COLO829 (cell line): ENCODE measurements at regions not wholly inside any gene's neighbourhood (a gene's known extent, or its start where the extent isn't known, plus 50 kb on each side); places are given as distances from the start of the nearest gene placed in this dataset.
A peak's percentile ranks its signal among the peaks of the same experiment; 100 is the strongest.
"Not testable (repeated sequence)": the region's sequence is repeated elsewhere in the genome, so short reads cannot be mapped to it uniquely, and the experiment has no call there.

Experiments used
- DNase-seq: peaks from one replicate; pipeline ENCODE4 v3.0.0; 2012; ENCODE audit warnings: low spot score

- DNase-seq: no peak
Measured at GRCh38 chr4:151459375-151459774, 50.4 kb downstream of the FHIP1A start.

DNA sequence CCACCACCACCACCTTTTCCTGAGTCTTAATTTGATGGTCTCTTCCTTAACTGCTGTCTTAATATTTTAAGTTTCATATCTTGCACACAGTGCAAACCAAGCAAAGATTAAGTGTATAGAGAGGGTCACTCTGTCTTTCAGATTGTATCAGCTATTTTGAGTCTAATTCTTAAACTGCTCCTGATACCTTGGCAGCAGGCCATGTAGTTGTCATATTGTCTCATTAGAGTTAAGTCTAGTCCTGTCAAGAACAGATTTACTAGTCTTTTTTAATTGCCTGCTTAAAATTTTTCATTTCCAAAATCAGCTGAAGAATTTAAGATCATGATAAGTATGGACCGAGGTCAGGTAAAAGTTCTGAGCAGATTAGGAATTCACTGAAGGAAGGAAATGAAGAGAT lies 51.5 kb downstream of the FHIP1A start:
- no peak for DNase-seq

DNA sequence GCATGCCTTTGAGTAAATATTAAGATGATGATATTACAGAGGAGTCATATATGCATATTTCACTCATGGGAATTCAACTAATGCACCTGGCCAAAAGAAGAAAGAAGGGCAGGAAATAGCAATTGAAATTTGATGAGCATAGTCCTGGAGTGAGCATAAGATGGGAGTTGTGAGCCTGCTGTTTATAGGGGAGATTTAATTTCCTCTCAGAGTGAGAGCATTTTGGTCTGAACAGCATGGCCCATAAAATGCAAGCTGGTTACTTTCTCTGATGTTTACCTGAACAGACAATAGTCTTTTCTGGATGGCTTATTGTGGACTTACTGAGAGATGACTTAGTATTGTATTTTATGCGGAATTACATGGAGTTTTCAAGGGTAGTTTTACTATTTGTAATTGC lies 53.6 kb downstream of the FHIP1A start:
- no peak for DNase-seq

DNA sequence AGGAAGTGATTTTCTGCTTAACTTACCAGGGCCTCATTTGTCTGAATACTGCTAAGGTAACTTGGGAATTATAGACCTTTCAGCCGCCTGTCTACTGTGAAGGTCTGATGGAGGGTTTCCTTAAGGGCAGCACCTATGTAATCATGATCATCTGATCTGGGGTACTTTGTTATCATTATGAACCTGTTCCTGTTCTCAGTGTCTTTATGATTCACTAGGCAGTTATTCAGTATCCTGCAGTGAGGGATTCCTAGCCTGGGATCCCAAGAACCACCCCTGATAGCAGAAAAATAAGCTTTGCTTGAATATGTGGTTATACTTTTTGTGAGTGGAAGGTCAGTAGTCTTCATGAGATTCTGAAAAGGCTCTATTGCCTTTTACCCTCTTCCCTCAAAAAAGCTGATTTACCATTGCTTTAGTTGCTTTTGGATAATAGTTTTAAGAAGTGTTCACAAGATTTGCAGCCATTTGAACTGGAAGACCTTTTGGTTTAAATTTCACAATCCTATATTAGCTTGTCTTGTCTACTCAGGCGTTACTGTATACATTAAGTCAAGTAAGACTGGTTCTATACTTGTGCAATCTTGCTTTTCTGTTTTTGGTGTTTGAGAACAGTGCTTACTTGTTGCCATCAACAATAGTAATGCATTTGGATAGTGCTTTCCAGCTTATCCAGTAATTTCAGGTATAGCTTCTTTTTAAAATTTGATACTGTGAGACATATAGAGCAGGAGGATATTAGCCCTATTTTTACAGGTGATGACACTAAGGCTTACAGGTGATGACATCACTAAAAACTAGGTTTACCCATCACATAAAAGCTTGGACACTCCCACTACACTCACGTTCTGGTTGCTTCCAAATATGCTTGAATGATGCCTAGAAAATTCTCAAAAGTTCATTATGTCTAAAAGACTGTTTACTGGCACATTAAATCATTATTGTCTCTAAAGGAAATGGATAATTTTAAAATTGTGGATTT lies 60.0 kb downstream of the FHIP1A start:
- DNase-seq: no peak

GRCh38 chr4:151469970-151470369 lies 61.0 kb downstream of the FHIP1A start:
- no peak for DNase-seq

GRCh38 chr4:151471728-151472127 lies 62.8 kb downstream of the FHIP1A start:
- no peak for DNase-seq

- DNase-seq: no peak
Measured at GRCh38 chr4:151472297-151472696, 63.3 kb downstream of the FHIP1A start.

DNA sequence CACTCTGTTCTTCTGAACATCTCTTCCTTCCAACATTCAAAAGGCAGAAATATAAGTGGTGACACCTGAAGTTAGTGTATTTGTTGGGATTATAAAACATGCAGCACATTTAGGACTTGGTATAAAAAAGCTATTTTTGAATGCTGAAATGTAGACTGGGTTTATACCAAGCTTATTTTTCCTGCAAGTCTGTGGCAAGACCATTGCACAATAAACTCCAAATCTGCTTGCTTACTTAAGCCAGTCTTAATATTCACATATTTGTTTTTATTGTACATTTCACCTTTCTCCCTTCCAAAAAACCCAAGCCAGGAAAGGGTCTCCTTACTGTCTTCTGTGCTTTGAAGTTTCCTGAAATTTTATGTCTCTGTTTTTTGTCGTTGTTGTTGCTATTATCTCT lies 63.7 kb downstream of the FHIP1A start:
- no peak for DNase-seq

DNA sequence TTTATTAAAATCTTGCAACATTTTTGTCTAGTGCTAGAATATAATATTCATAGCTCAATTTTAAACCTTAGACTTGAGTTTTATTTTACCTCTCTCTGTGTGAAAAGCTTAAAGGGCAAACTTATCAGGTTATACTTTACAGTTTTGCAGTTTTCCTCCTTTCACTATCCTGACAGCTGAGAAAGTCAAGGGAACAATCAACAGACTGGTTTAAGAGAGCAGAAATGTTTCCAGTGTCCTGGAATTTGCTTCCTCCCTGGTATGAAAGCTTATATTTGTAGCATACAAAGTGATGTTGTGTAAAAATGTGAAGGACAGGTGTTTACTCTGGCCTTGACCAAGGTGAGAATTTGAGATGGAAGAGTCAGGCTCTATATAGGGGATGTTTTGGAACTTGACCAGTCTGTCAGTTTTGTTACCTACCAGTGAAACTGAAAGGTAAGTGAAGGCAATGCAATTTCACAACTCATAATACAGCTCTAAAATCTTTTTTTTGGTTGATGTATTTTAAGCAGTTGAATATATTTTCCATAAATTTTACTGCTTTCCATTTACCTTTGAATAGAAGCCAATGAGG lies 64.6 kb downstream of the FHIP1A start:
- DNase-seq: no peak

DNA sequence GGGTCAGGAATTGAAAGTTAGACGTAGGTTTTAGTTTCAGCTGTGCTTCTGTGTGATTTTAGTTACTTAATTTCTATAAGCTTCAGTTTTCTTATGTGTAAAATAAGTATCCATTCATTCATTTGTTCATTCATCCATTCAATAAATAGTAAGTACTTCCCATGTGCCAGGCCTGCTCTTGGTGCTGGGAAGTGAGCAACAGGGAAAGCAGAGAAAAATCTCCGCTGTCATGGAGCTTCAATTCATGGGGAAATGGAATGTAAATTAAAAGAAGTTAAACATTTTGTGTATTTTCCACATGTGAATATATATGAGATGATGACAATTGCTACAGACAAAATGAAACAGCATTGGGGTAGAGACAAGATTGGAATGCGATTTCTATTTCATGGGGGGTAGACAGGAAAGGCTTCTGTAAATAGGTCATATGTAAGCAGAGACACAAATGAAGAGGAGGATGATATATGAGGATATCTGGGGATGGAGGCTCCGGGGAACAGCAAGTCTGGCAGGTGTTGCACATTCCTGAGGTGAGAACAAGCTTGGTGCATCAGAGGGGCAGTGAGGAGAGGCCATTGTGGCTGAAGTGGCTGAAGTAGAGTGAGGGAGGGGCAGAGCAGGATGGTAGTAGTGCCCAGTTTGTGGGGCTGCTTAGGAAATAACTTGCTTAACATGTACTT lies 66.2 kb downstream of the FHIP1A start:
- no peak for DNase-seq

DNA sequence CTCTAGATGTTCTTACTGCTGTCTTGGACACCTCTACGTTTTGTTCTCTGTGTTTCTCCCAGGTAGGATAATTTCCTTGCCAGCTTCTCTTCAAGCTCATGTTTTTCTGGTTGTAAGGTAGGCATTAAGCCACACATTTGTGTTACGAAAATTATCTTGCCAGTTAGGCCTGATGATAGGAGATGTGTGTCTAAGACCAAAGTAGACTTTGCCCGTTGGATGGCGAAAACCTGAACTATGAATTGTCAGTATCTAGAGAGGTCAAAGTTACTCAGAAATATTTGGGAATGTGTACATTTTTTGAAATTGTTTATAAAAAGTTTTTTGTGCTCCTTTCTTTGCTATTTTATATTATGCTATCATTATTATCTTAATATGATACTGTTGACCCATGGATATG lies 72.8 kb downstream of the FHIP1A start:
- DNase-seq: no peak

GRCh38 chr4:151484396-151485102 lies 75.6 kb downstream of the FHIP1A start:
- peak; percentile 74 for DNase-seq

DNA sequence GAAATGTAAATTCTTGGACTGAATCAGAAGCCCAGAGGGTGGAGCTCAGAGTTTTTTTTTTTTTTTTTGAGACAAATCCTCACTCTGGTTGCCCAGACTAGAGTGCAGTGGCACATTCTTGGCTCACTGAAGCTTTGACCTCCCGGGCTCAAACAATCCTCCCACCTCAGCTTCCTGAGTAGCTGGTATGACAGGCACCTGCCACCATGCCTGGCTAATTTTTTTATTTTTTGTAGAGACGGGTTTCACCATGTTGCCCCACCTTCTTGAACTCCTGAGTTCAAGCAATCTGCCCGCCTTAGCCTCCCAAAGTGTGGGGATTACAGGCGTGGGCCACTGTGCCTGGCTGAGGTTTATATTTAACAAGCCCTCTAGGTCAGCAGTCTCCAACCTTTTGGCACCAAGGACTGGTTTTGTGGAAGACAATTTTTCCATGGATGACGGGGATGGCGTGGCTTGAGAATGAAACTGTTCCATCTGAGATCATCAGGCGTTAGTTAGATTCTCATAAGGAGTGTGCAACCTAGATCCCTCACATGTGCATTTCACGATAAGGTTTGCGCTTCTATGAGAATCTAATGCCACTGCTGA lies 76.7 kb downstream of the FHIP1A start:
- no peak for DNase-seq

DNA sequence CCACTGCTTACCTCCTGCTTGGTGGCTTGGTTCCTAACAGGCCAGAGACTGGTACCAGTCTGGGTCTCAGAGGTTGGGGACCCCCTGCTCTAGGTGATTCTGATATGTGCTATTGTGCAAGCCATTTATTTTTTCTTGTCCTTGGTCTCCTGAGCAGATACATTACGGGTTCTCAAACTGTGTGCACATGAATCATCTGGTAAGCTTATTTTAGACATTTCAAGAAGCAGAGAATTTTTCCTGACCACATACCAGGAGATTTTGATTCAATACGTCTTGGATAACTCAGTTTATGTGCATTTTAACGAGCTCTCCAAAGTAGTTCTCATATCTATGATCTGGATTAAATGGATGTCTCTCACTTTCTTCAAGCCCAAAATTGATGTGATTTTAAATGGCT lies 77.2 kb downstream of the FHIP1A start:
- no peak for DNase-seq

GRCh38 chr4:151488968-151489367 lies 80.0 kb downstream of the FHIP1A start:
- DNase-seq: no peak

DNA sequence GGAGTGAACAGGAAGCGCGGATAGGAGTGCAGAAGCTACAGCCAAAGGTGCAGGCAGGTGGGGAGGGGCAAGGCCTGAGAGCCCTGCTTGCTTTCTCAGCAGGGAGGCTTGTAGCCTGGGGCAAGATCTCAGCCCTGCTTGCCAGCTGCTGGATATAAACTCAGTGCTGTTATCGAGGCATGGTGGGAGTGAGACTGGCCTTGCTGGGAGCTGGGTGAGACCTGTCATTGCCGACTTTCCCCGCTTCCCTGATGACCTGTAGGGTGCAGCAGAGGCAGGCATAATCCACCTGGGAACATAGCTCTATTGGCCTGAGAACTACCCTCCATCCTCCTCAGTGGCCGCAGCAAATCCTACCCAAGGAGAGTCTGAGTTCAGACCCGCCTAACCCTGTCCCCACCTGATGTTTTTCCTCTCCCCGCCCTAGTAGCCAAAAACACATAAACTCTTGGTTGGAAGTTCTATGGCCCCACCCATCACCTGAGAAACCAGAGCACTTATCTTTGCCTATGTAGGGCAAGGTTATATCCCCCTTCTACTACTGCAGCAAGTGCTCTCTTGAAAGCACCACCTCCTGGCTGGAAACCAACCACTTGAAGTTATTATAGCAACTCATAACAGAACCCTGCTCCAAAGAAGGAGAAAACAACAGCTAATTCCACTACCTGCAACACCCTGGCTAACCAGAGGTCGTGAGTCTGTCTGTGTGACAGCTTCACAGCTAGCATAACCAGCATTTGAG lies 80.7 kb downstream of the FHIP1A start:
- DNase-seq: no peak

DNA sequence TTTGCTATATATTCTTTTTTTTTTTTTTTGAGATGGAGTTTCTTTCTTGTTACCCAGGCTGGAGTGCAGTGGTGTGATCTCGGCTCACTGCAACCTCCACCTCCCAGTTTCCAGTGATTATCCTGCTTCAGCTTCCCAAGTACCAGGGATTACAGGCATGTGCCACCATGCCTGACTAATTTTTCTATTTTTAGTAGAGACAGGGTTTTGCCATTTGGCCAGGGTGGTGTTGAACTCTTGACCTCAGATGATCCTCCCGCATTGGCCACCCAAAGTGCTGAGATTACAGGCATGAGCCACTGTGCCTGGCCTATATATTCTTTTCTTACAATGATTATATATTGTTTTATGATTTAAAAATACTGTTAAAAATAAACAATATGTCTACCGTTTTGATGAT lies 86.6 kb downstream of the FHIP1A start:
- DNase-seq: not testable (repeated sequence)

DNA sequence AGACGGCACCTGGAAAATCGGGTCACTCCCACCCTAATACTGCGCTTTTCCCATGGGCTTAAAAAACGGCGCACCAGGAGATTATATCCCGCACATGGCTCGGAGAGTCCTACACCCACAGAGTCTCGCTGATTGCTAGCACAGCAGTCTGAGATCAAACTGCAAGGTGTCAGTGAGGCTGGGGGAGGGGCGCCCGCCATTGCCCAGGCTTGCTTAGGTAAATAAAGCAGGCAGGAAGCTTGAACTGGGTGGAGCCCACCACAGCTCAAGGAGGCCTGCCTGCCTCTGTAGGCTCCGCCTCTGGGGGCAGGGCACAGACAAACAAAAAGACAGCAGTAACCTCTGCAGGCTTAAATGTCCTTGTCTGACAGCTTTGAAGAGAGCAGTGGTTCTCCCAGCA lies 102.6 kb downstream of the FHIP1A start:
- DNase-seq: not testable (repeated sequence)

DNA sequence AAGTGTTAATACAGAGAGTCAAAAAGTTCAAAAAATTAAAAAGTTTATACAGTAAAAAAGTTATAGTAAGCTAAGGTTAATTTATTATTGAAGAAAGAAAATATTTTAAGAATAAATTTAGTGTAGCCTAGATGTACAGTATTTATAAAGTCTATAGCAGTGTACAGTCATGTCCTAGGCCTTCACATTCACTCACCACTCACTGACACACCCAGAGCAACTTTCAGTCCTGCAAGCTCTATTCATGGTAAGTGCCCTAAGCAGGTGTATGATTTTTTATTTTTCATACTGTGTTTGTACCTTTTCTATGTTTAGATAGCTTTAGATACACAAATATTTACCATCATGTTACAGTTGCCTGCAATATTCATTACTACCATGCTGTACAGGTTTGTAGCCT lies 108.9 kb downstream of the FHIP1A start:
- DNase-seq: no peak

DNA sequence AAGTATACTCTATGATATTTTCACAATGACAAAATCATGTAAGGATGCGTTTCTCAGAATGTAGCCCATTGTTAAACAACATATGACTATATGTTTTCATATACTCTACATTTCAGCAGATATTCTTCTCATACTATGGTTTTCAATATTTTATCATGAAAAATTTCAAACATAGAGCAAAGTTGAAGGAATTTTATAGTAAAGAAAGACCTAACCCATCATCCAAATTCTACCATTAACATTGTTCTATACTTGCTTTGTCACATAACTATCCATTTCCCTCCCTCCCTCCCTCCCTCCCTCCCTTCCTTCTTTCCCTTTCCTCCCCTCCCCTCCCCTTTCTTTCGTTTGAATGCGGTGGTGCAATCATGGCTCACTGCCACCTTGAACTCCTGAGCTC lies 109.4 kb downstream of the FHIP1A start:
- DNase-seq: no peak

DNA sequence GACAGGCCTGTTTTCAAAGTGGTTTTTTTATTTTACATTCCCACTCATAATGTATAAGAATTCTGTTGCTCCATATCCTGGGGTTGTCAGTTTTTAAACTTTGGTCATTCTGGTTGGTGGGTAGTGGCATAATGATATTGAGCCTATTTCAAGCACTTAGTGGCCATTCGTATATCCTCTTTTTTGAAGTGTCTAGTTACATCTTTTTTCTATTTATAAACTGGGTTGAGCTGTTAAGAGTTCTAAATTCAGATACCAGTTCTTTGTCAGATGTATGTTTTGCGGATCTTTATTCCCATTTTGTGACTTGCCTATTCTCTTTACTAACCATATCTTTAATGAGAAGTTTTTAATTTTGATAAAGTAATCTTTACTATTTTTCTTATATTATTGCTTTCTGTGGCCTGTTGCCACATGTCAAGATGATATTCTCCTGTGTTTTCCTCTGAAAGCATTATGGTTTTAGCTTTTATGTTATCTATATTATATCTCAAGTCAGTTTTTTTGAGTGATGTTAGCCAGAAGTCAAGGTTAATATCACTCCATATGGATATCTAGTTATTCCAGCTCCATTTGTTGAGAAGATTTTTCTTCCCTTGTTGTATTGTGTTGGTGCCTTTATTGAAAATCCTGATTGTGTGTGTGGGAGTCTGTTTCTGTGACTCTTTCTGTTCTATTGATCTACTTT lies 110.9 kb downstream of the FHIP1A start:
- no peak for DNase-seq
